ENCODE measurements at regions not wholly inside any gene's neighbourhood (a gene's known extent, or its start where the extent isn't known, plus 50 kb on each side); places are given as distances from the start of the nearest gene placed in this dataset.

- TF ChIP-seq CTCF (IDR thresholded peaks at IDR 0.05; ENCODE audit: low read length) (no peak), EZH2 (IDR thresholded peaks at IDR 0.05; ENCODE audit: borderline replicate concordance, low read length) (no peak)
Measured at GRCh38 chr11:106403751-106404150, 326.3 kb downstream of the AASDHPPT start.
